ENCODE measurements at regions not wholly inside any gene's neighbourhood (a gene's known extent, or its start where the extent isn't known, plus 50 kb on each side); places are given as distances from the start of the nearest gene placed in this dataset.

GRCh38 chr15:97483232-97483631, 477.3 kb upstream of the ARRDC4 start:
- DNase-seq (ENCODE audit: low read depth, low spot score) = no peak

GRCh38 chr15:97490429-97490828, 470.1 kb upstream of the ARRDC4 start:
- no peak for DNase-seq (ENCODE audit: low read depth, low spot score)

- no peak for DNase-seq (ENCODE audit: low read depth, low spot score)
Observed at GRCh38 chr15:97501291-97501690, 459.2 kb upstream of the ARRDC4 start.

GRCh38 chr15:97502038-97502437, 458.5 kb upstream of the ARRDC4 start:
- no peak for DNase-seq (ENCODE audit: low read depth, low spot score)

GRCh38 chr15:97504031-97504792, 456.3 kb upstream of the ARRDC4 start:
- DNase-seq (ENCODE audit: low read depth, low spot score) = no peak

GRCh38 chr15:97517737-97518136, 442.8 kb upstream of the ARRDC4 start:
- DNase-seq (ENCODE audit: low read depth, low spot score) = no peak

- DNase-seq (ENCODE audit: low read depth, low spot score) = no peak
Observed at GRCh38 chr15:97520689-97521088, 439.8 kb upstream of the ARRDC4 start.

GRCh38 chr15:97521381-97522285, 438.9 kb upstream of the ARRDC4 start:
- DNase-seq (ENCODE audit: low read depth, low spot score) = no peak

GRCh38 chr15:97522347-97522746, 438.2 kb upstream of the ARRDC4 start:
- no peak for DNase-seq (ENCODE audit: low read depth, low spot score)

GRCh38 chr15:97525809-97526208, 434.7 kb upstream of the ARRDC4 start:
- no peak for DNase-seq (ENCODE audit: low read depth, low spot score)

GRCh38 chr15:97528238-97528637, 432.3 kb upstream of the ARRDC4 start:
- DNase-seq (ENCODE audit: low read depth, low spot score) = no peak

GRCh38 chr15:97545799-97546198, 414.7 kb upstream of the ARRDC4 start:
- no peak for DNase-seq (ENCODE audit: low read depth, low spot score)

- DNase-seq (ENCODE audit: low read depth, low spot score) = no peak
Observed at GRCh38 chr15:97547381-97547780, 413.1 kb upstream of the ARRDC4 start.

- no peak for DNase-seq (ENCODE audit: low read depth, low spot score)
Observed at GRCh38 chr15:97561529-97561928, 399.0 kb upstream of the ARRDC4 start.

GRCh38 chr15:97563516-97563915, 397.0 kb upstream of the ARRDC4 start:
- no peak for DNase-seq (ENCODE audit: low read depth, low spot score)

- DNase-seq (ENCODE audit: low read depth, low spot score) = no peak
Observed at GRCh38 chr15:97566961-97567360, 393.5 kb upstream of the ARRDC4 start.

GRCh38 chr15:97567411-97567810, 393.1 kb upstream of the ARRDC4 start:
- DNase-seq (ENCODE audit: low read depth, low spot score) = no peak

- DNase-seq (ENCODE audit: low read depth, low spot score) = no peak
Observed at GRCh38 chr15:97576929-97577645, 383.4 kb upstream of the ARRDC4 start.

GRCh38 chr15:97585408-97585807, 375.1 kb upstream of the ARRDC4 start:
- DNase-seq (ENCODE audit: low read depth, low spot score) = no peak

- no peak for DNase-seq (ENCODE audit: low read depth, low spot score)
Observed at GRCh38 chr15:97592778-97593177, 367.7 kb upstream of the ARRDC4 start.

GRCh38 chr15:97597801-97598200, 362.7 kb upstream of the ARRDC4 start:
- no peak for DNase-seq (ENCODE audit: low read depth, low spot score)

- no peak for DNase-seq (ENCODE audit: low read depth, low spot score)
Observed at GRCh38 chr15:97598353-97598798, 362.1 kb upstream of the ARRDC4 start.
